Dendritic cell treated with granulocyte-macrophage colony-stimulating factor and Interleukin-4, amounts not matched to agents 40 ng/mL and 50 ng/mL, for 4 days (primary cell): ENCODE measurements at regions not wholly inside any gene's neighbourhood (a gene's known extent, or its start where the extent isn't known, plus 50 kb on each side); places are given as distances from the start of the nearest gene placed in this dataset.

Experiments
- H3K27ac Mint-ChIP-seq: one replicate; pipeline ENCODE4 v1.8.0; 2022; ENCODE audit warnings: mild to moderate bottlenecking, mixed read lengths
- H3K27me3 Mint-ChIP-seq: one replicate; pipeline ENCODE4 v1.8.0; 2022; ENCODE audit warnings: mild to moderate bottlenecking, mixed read lengths
- H3K36me3 Mint-ChIP-seq: one replicate; pipeline ENCODE4 v1.8.0; 2022; ENCODE audit warnings: low read depth, mixed read lengths
- H3K4me1 Mint-ChIP-seq: one replicate; pipeline ENCODE4 v1.8.0; 2022; ENCODE audit warnings: low read depth, mixed read lengths
- H3K4me3 Mint-ChIP-seq: one replicate; pipeline ENCODE4 v1.8.0; 2022; ENCODE audit warnings: mild to moderate bottlenecking, moderate library complexity, mixed read lengths
- H3K9me3 Mint-ChIP-seq: one replicate; pipeline ENCODE4 v1.8.0; 2022; ENCODE audit warnings: mixed read lengths
- intact Hi-C: fragments of 100-400 bp; cut with micrococcal nuclease; formaldehyde crosslinking; loops from one replicate; pipeline ENCODE4 v1.15.0; 2022

- Mint-ChIP-seq H3K4me1 (no peaks in the 10 kb centered on the region), H3K4me3 (no peak overlapping the region), H3K27ac (no peak overlapping the region), H3K9me3 (no peaks in the 10 kb centered on the region), H3K36me3 (no peaks in the 10 kb centered on the region), H3K27me3 (no peaks in the 10 kb centered on the region)
- intact Hi-C loops = no loop called here
Observed at GRCh38 chr1:177790566-177790965, 179.3 kb downstream of the SEC16B start.

GRCh38 chr1:177789956-177790355 lies 179.9 kb downstream of the SEC16B start:
- Mint-ChIP-seq H3K9me3 (no peaks in the 10 kb centered on the region), H3K27ac (no peak overlapping the region), H3K27me3 (no peaks in the 10 kb centered on the region), H3K4me1 (no peaks in the 10 kb centered on the region), H3K36me3 (no peaks in the 10 kb centered on the region), H3K4me3 (no peak overlapping the region)
- intact Hi-C loops = no loop called here

GRCh38 chr1:177786176-177786745 lies 183.6 kb downstream of the SEC16B start:
- Mint-ChIP-seq H3K36me3 (no peaks in the 10 kb centered on the region), H3K9me3 (no peaks in the 10 kb centered on the region), H3K4me1 (no peaks in the 10 kb centered on the region), H3K4me3 (no peak overlapping the region), H3K27me3 (no peaks in the 10 kb centered on the region), H3K27ac (no peak overlapping the region)
- intact Hi-C loops = no loop called here

- Mint-ChIP-seq H3K36me3 (no peaks in the 10 kb centered on the region), H3K27ac (no peak overlapping the region), H3K4me1 (no peaks in the 10 kb centered on the region), H3K9me3 (no peaks in the 10 kb centered on the region), H3K27me3 (no peaks in the 10 kb centered on the region), H3K4me3 (no peak overlapping the region)
- intact Hi-C loops = no loop called here
Observed at GRCh38 chr1:177784936-177785335, 184.9 kb downstream of the SEC16B start.

- H3K4me3 Mint-ChIP-seq = no peak overlapping the region
- H3K36me3 Mint-ChIP-seq = no peaks in the 10 kb centered on the region
- H3K9me3 Mint-ChIP-seq = no peaks in the 10 kb centered on the region
- no peaks in the 10 kb centered on the region for H3K4me1 Mint-ChIP-seq
- H3K27ac Mint-ChIP-seq = no peak overlapping the region
- no peaks in the 10 kb centered on the region for H3K27me3 Mint-ChIP-seq
- intact Hi-C loops = no loop called here
Observed at GRCh38 chr1:177784409-177784808, 185.4 kb downstream of the SEC16B start.

GRCh38 chr1:177783051-177783450 lies 186.8 kb downstream of the SEC16B start:
- Mint-ChIP-seq H3K27me3 (no peaks in the 10 kb centered on the region), H3K4me3 (no peak overlapping the region)

GRCh38 chr1:177780096-177780700 lies 189.7 kb downstream of the SEC16B start:
- intact Hi-C loops = no loop called here
- H3K27ac Mint-ChIP-seq = no peak overlapping the region
- H3K4me1 Mint-ChIP-seq = no peaks in the 10 kb centered on the region
- H3K9me3 Mint-ChIP-seq = no peaks in the 10 kb centered on the region
- H3K4me3 Mint-ChIP-seq = no peak overlapping the region
- no peaks in the 10 kb centered on the region for H3K27me3 Mint-ChIP-seq
- no peaks in the 10 kb centered on the region for H3K36me3 Mint-ChIP-seq

More at GRCh38 chr1:177783051-177783450, 186.8 kb downstream of the SEC16B start:
- Mint-ChIP-seq H3K36me3 (no peaks in the 10 kb centered on the region), H3K27ac (no peak overlapping the region), H3K4me1 (no peaks in the 10 kb centered on the region), H3K9me3 (no peaks in the 10 kb centered on the region)
- intact Hi-C loops = no loop called here

- H3K27ac Mint-ChIP-seq = no peak overlapping the region
- no peaks in the 10 kb centered on the region for H3K36me3 Mint-ChIP-seq
- H3K9me3 Mint-ChIP-seq = peaks cover 3% of the 10 kb centered on the region
- no peaks in the 10 kb centered on the region for H3K4me1 Mint-ChIP-seq
- H3K4me3 Mint-ChIP-seq = no peak overlapping the region
- intact Hi-C loops = no loop called here
- H3K27me3 Mint-ChIP-seq = no peaks in the 10 kb centered on the region
Observed at GRCh38 chr1:177779166-177779965, 190.5 kb downstream of the SEC16B start.

GRCh38 chr1:177775924-177776323 lies 193.9 kb downstream of the SEC16B start:
- Mint-ChIP-seq H3K4me3 (no peak overlapping the region), H3K9me3 (peaks cover 20% of the 10 kb centered on the region), H3K36me3 (no peaks in the 10 kb centered on the region), H3K27me3 (no peaks in the 10 kb centered on the region), H3K27ac (no peak overlapping the region), H3K4me1 (no peaks in the 10 kb centered on the region)
- intact Hi-C loops = no loop called here

- Mint-ChIP-seq H3K9me3 (peaks cover 20% of the 10 kb centered on the region), H3K36me3 (no peaks in the 10 kb centered on the region), H3K4me3 (no peak overlapping the region), H3K27ac (no peak overlapping the region), H3K27me3 (no peaks in the 10 kb centered on the region), H3K4me1 (no peaks in the 10 kb centered on the region)
- intact Hi-C loops = no loop called here
Observed at GRCh38 chr1:177772386-177772960, 197.4 kb downstream of the SEC16B start.

- intact Hi-C loops = no loop called here
- Mint-ChIP-seq H3K27ac (no peak overlapping the region), H3K4me3 (no peak overlapping the region), H3K36me3 (no peaks in the 10 kb centered on the region), H3K4me1 (no peaks in the 10 kb centered on the region), H3K9me3 (peaks cover 20% of the 10 kb centered on the region), H3K27me3 (no peaks in the 10 kb centered on the region)
Observed at GRCh38 chr1:177771688-177772087, 198.2 kb downstream of the SEC16B start.

GRCh38 chr1:177770096-177770495 lies 199.8 kb downstream of the SEC16B start:
- H3K4me1 Mint-ChIP-seq = no peaks in the 10 kb centered on the region
- H3K4me3 Mint-ChIP-seq = no peak overlapping the region
- intact Hi-C loops = no loop called here
- no peaks in the 10 kb centered on the region for H3K36me3 Mint-ChIP-seq
- H3K27ac Mint-ChIP-seq = no peak overlapping the region
- H3K27me3 Mint-ChIP-seq = no peaks in the 10 kb centered on the region
- peaks cover 20% of the 10 kb centered on the region for H3K9me3 Mint-ChIP-seq

GRCh38 chr1:177755851-177756560 lies 213.9 kb downstream of the SEC16B start:
- no peaks in the 10 kb centered on the region for H3K4me1 Mint-ChIP-seq
- no peak overlapping the region for H3K4me3 Mint-ChIP-seq
- H3K27me3 Mint-ChIP-seq = no peaks in the 10 kb centered on the region
- peaks cover 32% of the 10 kb centered on the region for H3K9me3 Mint-ChIP-seq
- H3K27ac Mint-ChIP-seq = no peak overlapping the region
- intact Hi-C loops = no loop called here
- no peaks in the 10 kb centered on the region for H3K36me3 Mint-ChIP-seq

GRCh38 chr1:177754603-177755002 lies 215.3 kb downstream of the SEC16B start:
- no peaks in the 10 kb centered on the region for H3K27me3 Mint-ChIP-seq
- H3K4me1 Mint-ChIP-seq = no peaks in the 10 kb centered on the region
- intact Hi-C loops = no loop called here
- H3K4me3 Mint-ChIP-seq = no peak overlapping the region
- peaks cover 19% of the 10 kb centered on the region for H3K9me3 Mint-ChIP-seq
- no peak overlapping the region for H3K27ac Mint-ChIP-seq
- H3K36me3 Mint-ChIP-seq = no peaks in the 10 kb centered on the region
